NCI-H748 (cell line): ENCODE measurements at regions not wholly inside any gene's neighbourhood (a gene's known extent, or its start where the extent isn't known, plus 50 kb on each side); places are given as distances from the start of the nearest gene placed in this dataset.

Experiments used
- DNase-seq: peaks from one replicate; lab custom pipeline; 2025; ENCODE audit not compliant: unreplicated experiment; lab: John Stamatoyannopoulos, UW

GRCh38 chr10:118472415-118473304, 122.8 kb downstream of the PRLHR start:
- DNase-seq, result no peak

DNA sequence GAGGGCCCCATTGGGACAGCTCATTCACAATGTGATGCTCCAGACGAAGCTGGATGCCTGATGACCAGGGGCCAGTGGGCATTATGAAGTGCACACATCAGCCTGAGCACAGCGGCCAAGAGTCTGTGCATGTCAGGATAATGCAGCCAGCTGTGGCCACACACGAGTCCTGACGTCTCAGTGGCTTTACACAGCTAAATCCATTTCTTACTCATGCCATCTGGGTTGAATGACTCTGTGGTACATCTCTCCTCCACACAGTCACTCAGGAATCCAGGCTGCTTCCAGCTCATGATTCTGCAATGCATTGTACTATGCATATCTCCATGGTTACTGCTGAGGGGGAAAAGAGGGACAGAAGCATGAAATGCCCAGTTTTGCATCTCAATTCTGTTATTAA, 123.6 kb downstream of the PRLHR start:
- DNase-seq, result no peak

DNA sequence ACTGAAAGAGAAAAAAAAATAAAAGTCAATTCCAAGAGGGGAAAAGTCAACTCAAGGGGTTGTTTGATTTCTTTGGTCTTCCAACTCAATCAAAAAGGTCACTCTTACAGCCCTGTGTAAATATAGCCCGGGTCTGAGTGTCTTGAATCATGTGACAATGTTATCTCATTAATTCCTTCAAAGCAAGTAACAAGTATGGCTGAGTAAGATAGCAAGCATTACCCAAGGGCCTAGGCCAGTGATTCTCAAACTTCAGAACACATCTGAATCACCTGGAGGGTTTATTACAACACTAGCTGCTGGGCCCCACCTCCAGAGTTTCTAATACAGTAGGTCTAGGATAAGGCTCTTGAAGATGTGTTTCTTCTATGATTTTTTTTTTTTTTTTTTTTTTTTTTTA, 125.0 kb downstream of the PRLHR start:
- no peak for DNase-seq

DNA sequence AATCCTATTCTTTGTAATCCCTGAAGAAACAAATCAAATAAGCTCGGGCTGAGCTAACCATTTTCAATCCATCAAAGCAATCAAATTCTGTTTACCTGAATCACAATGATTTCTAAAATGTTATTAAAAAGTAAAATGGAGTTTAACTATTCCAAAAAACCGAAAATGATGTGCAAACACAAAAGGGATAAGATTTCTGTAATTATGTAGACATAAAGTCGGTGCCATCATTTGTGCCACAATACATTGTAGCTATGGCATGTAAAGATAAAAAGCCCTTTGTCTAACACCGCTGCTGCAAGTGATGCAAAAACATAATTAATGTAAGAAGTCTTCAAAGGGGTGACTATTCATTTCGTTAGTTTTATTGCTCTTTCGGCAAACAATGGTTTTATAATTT, 125.1 kb upstream of the FAM204A start:
- peak; percentile 80 for DNase-seq

DNA sequence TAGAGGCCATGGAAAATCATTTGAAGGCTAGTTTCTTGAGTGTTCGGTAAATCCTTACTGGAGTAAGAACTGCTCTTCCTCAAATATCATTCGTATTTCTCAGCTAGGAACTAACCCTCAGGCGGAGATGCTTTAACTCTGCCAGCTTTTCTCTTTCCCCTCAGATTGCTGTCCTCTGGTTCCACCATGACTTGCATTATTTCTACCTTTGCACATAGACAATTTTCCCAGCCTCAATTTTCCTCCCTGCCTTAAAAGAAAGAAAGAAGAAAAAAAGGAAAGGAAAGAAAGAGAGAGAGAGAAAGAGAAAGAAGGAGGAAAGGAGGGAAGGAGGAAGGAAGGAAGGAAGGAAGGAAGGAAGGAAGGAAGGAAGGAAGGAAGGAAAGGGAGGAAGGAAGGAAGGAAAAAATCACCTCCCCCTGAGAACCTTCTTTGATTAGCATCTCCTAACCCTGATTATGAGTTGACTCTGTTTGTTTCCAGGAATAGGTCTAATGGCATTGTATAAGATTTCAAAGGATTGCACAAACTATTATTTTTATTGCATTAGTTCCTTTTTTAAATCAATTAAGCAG, 123.3 kb upstream of the FAM204A start:
- DNase-seq, result no peak

DNA sequence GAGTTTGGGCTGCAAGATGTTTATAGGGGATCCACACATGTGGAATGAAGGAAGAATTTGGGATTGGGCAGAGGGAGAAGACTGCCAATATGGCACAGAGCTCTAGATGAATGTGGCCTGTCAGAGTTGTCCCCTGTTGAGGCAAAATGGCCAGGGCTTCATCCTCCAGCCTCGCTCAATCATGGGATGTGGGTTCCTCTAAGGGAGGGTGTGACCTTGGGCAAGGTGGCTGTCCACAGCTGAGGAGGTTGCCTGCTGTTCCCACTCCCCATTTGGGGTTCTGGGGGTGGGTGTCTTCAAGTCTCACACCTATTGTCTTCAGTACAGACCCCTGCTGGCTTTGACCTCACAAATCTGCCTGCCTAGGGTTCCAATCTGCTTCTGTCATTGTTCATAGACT, 121.6 kb upstream of the FAM204A start:
- no peak for DNase-seq

DNA sequence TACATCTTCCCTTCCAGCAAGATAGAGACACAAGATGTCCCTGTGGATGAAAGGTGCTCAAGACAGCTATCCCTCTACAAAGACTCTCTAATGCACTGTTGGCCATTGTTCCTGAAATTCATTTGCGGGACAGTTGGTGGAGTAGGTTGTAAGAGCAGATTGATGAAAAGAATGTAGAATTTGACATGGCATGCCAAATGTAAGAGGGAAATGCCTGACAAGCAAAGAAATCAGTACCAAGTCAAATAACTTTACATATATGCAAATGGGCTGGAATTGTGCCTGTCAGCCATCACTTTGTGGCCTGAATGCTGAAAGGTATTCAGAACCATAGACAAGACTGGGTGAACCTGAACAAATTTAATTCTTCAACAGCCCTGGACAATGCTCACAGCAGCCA, 120.3 kb upstream of the FAM204A start:
- no peak for DNase-seq

GRCh38 chr10:118459642-118460193, 117.6 kb upstream of the FAM204A start:
- peak; percentile 74 for DNase-seq

- DNase-seq, result peak; percentile 66
Measured at GRCh38 chr10:118458957-118459641, 117.0 kb upstream of the FAM204A start.

DNA sequence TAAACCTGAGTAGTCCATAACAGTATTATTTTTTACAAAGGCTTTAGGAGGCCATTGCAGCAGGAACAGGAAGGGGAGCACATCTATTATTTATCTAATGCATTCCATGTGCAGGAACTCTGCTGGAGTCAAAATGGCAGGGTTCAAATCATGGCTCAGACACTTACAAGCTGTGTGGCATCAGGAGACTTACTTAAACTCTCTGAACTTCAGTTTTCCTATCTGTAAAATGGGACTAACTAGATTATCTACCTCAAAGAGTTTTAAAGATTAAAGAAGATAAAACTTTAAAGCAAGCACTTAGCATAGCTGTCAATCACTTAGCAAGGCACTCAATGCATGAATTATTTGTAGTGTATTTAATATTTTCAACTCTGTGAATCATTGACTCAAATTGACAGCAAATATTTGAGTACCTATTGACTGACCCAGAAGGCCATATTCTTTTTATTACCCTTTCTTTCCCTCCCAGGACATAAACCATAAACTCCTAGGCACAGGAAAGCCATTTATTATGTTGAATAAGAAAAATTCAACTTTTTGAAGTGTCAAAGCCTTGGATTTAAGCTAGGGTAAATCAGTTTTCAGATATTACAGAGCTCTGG, 115.8 kb upstream of the FAM204A start:
- DNase-seq, result no peak

DNA sequence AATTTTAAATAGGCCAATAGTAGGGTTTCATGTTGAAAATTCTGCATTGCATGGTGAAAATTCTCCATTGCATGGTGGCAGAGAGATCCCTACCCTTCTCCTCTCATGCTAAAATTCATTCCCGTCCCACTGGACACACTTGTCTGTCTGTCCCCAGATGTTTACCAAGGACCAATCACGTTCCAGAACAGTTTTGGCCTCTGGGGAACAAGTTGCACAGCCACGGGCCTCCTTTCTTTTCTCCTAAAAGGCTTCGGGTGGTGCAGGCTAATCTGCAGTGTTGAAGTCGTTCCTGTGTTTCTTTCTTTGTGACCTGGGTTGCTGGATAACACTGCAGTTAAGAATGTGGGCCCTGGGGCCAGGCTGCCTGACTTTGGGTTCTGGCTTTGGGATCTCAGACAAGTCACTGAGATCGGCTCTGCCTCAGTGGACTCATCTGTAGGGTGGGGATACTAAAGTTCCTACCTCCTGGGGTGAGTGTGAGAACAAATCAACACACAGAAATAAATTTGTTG, 113.1 kb upstream of the FAM204A start:
- no peak for DNase-seq

DNA sequence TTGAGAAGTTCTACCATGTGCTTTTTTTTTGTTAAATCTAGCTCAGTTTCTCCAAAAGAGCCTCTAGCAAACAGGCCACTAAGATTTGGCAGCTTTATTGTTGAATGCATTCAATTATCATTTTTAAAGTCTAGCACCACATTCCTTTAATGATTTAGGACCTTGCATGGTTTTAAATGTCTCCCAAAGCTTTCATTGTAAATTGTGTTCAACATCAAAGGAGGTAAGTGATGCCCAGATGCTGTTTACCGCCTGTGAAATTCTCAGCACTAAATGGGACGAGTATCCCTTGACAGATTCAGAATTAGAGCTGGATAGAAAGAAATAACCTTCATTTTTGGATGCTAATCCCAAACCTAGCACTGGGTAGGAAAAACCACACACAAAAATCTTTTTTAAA, 112.1 kb upstream of the FAM204A start:
- DNase-seq, result no peak

DNA sequence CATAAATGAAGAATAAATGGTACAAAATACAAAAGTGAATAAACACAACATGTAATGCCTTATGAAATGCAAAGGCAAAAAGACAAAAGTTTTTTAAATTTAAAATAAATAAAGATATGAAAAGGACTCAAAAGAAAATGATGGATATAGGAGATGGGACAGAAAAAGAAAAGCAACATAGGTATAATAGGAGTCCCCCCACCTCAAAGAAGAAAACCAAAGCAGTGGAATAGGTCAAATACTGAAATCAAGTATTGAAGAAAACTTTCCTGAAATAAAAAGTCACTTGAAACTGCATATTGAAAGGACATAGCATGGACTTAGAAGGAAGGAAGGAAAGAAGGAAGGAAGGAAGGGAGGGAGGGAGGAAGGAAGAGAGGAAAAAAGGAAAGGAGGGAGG, 110.0 kb upstream of the FAM204A start:
- DNase-seq, result no peak

GRCh38 chr10:118449521-118449920, 107.4 kb upstream of the FAM204A start:
- no peak for DNase-seq

DNA sequence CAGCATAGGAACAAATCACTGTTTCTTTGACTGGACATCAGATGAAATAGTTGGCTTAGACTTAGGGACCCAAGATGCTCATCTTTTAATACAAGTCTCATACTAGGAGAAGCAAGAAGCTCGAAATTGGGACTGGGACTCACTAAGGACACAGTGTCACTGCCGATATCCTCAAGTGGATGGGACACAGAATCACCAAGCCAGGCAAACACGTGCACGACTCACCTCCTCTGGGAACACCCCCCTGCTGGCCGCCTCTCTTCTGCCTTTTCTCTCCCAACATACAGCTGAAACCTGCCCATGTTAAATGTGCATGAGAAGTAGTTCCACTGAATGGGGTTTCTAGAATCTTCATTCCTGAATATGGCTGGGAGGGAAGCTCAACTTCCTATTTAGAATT, 106.6 kb upstream of the FAM204A start:
- DNase-seq, result no peak

GRCh38 chr10:118447478-118448270, 105.5 kb upstream of the FAM204A start:
- peak; percentile 8 for DNase-seq

- no peak for DNase-seq
Measured at GRCh38 chr10:118445535-118445934, 103.4 kb upstream of the FAM204A start.

DNA sequence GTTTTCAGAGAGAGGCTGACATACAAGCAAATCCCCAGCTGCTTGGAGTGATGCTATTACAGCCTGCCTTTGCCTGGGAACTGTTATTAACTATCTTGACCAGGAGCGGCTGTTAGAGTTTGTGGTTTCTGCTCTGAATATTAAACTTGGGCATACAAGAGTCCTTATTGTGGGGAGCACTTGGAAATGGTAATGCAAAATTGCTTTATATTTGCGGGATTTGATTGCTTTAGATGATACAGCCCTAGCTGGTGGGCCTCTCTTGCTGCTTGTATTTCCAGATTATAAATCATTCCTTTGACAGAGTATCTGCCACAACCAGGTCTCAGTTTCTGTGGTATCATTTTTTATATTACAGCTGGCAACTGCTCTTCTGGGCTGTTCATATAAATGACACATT, 101.9 kb upstream of the FAM204A start:
- DNase-seq, result no peak

DNA sequence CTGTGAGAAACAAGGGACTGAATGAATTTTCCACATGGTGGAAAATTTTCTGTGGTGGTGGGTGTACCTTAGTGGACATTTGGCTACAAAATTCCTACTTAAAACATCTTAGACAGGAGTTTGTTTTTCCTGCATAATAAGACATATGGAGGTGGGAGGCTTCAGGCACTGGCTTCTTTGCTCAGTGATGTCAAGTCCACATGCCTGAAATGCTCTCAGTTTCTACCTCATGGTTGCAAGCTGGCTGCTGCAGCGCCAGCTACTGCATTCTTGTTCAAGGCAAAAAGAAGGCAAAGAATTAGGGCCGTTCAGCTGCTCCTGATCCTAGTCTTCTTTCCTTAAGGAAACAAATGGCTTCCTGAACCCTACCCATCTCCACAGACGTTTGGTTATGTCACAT, 99.9 kb upstream of the FAM204A start:
- no peak for DNase-seq

GRCh38 chr10:118439824-118440223, 97.7 kb upstream of the FAM204A start:
- DNase-seq, result peak; percentile 51
